ENCODE measurements at regions not wholly inside any gene's neighbourhood (a gene's known extent, or its start where the extent isn't known, plus 50 kb on each side); places are given as distances from the start of the nearest gene placed in this dataset.

DNA sequence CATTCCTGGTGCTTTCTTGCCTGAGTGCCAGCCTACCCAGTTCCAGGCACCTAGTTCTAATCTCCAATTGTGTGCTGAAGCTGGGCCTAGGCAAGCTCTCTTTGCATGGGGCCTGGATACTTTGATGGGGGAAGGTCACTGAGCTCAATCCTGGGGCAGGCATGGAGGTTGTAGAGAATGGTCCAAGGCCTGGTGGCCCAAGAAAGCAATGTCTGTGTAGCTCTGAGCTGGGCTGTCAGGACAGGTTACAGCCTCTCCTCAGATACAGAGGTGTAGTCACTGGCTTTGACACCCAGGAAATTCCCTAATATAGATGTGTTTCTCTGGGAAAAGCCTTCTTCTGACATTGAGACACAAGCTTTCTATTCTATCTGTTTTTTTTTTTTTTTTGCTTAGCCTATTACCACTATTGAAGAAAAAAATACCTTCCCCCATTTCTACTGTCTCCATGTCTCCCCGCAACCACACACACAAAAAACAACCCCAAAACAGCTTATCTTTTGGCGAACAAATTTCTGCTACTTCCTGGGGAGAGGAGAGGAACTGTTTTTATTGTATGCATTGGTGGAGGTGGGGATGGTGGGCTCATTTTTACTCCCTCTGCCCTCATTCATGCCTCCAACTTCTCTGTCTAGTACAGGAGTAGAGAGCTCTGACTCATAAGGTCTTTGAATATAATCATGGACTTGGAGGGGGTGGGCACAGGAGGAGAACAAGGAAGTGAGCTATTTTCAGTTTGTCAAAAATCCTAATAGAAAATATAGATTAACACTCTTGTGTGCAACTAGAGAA, 66.7 kb upstream of the DHX15 start:
- Histone ChIP-seq H3K36me3 (ENCODE audit: control insufficient read depth, insufficient read depth, low read length) (no peaks in the 10 kb centered on the region), H3K27ac (ENCODE audit: low read length) (no peak overlapping the region), H3K4me1 (ENCODE audit: control insufficient read depth, insufficient read depth, low read length) (no peaks in the 10 kb centered on the region), H3K27me3 (ENCODE audit: control insufficient read depth, insufficient read depth, low read length) (peaks cover 2% of the 10 kb centered on the region), H3K4me3 (ENCODE audit: low read length) (no peak overlapping the region), H3K9me3 (replicated peaks; ENCODE audit: control insufficient read depth, low read depth, low read length) (peaks cover 7% of the 10 kb centered on the region)
- WGBS (ENCODE audit: insufficient coverage), result no CpG with 5 or more reads among the region's 2 CpGs
- DNase-seq, result no peak

DNA sequence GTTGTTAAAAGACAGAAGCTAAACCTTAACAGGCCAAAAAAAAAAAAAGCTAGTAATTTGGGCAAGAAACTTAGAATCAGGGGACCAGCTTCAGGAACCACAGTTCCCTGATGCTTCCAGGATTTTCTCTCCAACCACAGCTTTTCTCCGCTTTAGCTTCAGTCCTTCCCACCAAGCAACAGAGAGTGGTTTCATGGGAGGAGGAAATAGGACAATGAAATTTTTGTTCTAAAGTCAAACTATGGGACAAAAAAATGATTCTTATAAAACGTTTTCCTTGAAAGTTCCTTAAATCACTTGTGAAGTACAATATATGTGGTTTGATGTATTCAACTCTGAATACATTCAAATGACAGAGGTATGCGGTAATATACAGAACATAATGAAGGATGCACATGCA, 71.0 kb upstream of the DHX15 start:
- no peak for DNase-seq
- Histone ChIP-seq H3K4me3 (ENCODE audit: low read length) (no peak overlapping the region), H3K36me3 (ENCODE audit: control insufficient read depth, insufficient read depth, low read length) (no peaks in the 10 kb centered on the region), H3K27ac (ENCODE audit: low read length) (no peak overlapping the region), H3K27me3 (ENCODE audit: control insufficient read depth, insufficient read depth, low read length) (no peaks in the 10 kb centered on the region), H3K9me3 (replicated peaks; ENCODE audit: control insufficient read depth, low read depth, low read length) (no peaks in the 10 kb centered on the region), H3K4me1 (ENCODE audit: control insufficient read depth, insufficient read depth, low read length) (peaks cover 19% of the 10 kb centered on the region)
- WGBS (ENCODE audit: insufficient coverage), result no CpG with 5 or more reads among the region's 3 CpGs

DNA sequence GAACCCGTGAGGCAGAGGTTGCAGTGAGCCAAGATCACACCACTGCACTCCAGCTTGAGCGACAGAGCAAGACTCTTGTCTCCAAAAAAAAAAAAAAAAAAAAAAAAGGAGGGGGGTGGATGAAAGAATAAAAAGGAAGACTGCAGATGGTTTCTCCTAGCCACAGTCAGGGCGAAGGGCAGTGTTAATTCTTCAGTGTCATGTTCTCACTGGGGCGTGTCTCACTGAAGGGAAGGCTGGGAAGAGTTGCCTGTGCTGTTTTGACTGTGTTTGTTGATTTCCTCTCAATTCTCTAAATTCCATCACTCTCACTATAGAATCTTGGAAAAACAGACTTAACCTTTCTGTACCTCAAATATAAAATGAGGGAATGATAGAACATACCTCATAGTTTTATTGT, 71.6 kb upstream of the DHX15 start:
- H3K27me3 ChIP-seq (ENCODE audit: control insufficient read depth, insufficient read depth, low read length), result no peaks in the 10 kb centered on the region
- H3K4me1 ChIP-seq (ENCODE audit: control insufficient read depth, insufficient read depth, low read length), result peaks cover 19% of the 10 kb centered on the region
- H3K4me3 ChIP-seq (ENCODE audit: low read length), result no peak overlapping the region
- no peaks in the 10 kb centered on the region for H3K36me3 ChIP-seq (ENCODE audit: control insufficient read depth, insufficient read depth, low read length)
- no peak overlapping the region for H3K27ac ChIP-seq (ENCODE audit: low read length)
- no peak for DNase-seq
- H3K9me3 ChIP-seq (replicated peaks; ENCODE audit: control insufficient read depth, low read depth, low read length), result no peaks in the 10 kb centered on the region
- no CpG with 5 or more reads among the region's 4 CpGs for WGBS (ENCODE audit: insufficient coverage)

DNA sequence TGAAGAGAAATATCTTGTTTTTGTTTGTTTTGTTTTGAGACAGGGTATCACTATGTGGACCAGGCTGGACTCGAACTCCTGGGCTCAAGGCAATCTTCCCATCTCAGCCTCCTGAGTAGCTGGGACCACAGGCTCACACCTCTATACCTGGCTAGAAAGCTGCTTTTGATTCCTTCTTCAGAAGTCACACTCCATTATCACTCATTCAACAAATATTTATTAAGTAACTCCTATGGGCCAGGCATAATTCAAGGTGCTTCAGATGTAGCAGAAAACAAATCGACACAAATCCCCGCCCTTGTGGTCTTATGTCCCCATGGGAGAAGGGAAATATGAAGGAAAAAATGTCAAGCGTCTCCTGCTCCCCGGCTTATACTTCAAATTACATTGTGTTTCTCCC, 72.6 kb upstream of the DHX15 start:
- Histone ChIP-seq H3K36me3 (ENCODE audit: control insufficient read depth, insufficient read depth, low read length) (no peaks in the 10 kb centered on the region), H3K27ac (ENCODE audit: low read length) (no peak overlapping the region), H3K27me3 (ENCODE audit: control insufficient read depth, insufficient read depth, low read length) (no peaks in the 10 kb centered on the region), H3K9me3 (replicated peaks; ENCODE audit: control insufficient read depth, low read depth, low read length) (no peaks in the 10 kb centered on the region), H3K4me1 (ENCODE audit: control insufficient read depth, insufficient read depth, low read length) (peaks cover 19% of the 10 kb centered on the region), H3K4me3 (ENCODE audit: low read length) (no peak overlapping the region)
- DNase-seq, result no peak
- 83% methylated on average over 1 of the region's 5 CpGs for WGBS (ENCODE audit: insufficient coverage)

DNA sequence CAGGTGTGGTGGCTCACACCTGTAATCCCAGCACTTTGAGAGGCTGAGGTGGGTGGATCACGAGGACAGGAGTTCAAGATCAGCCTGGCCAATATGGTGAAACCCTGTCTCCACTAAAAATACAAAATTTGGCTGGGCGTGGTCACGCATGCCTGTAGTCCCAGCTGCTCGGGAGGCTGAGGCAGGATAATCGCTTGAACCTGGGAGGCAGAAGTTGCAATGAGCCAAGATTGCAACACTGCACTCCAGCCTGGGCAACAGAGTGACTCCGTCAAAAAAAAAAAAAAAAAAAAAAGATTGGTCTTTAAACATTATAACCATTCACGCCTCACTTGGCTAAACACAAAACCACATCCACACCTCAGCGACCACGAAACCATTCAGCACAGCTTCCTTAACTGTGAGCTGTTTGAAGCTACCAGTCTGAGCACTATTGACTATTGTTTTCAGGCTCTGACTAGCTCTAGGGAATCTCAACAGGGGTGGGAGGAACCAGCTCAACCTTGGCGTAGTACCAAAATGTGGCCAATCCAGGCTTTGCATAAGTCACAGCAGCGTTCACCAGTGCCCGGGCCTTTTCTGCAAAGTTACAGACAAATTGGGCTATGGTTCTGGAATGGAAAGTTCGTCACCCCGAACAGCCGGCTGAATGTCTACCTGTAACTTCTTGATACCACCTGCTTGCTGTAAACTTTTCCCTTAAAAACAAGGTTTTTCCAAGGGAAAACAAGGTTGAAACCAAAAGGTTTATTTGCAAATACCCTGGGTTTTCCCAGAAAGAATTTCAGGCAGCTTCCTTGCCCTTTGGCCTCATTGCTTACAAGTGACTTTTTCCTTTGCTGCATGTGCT, 73.6 kb upstream of the DHX15 start:
- Histone ChIP-seq H3K27me3 (ENCODE audit: control insufficient read depth, insufficient read depth, low read length) (no peaks in the 10 kb centered on the region), H3K27ac (ENCODE audit: low read length) (peak overlapping the region; percentile 49), H3K4me1 (ENCODE audit: control insufficient read depth, insufficient read depth, low read length) (peaks cover 19% of the 10 kb centered on the region), H3K36me3 (ENCODE audit: control insufficient read depth, insufficient read depth, low read length) (no peaks in the 10 kb centered on the region), H3K4me3 (ENCODE audit: low read length) (no peak overlapping the region), H3K9me3 (replicated peaks; ENCODE audit: control insufficient read depth, low read depth, low read length) (no peaks in the 10 kb centered on the region)
- DNase-seq, result peak; percentile 45
- 57% methylated on average over 3 of the region's 15 CpGs for WGBS (ENCODE audit: insufficient coverage)

DNA sequence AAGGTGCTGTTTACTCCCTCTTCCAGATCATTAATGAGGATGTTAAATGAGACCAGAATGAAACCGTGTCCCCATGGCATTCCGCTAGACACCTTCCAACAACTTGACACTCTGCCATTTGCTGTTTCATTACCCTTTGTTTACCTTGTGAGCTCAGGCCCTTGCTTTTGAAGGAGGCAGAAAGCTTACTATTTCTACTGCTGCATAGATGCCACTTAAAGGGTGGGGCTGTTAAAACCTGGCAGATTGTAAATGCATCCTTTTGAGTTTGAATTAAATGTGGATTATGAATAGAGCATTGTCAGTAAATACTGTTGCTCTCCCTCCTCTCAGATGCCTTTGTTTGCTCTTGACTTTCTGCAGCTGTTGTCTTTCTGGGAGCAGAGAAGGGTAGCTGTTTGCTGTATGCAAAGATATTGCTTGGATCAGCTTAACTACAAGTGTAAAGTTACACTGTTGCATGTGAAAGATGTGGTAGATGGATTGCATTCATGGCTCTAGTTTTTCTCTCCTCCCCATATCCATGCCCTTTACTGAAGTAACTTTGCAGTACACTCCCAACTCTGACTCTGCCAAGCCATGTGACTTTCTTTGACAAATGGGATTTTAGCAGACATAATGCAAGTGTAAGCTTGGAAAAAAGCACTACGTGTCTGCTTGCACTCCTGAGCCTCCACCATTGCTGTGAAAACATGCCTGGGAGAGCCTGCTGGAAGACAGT, 75.0 kb upstream of the DHX15 start:
- Histone ChIP-seq H3K4me3 (ENCODE audit: low read length) (no peak overlapping the region), H3K4me1 (ENCODE audit: control insufficient read depth, insufficient read depth, low read length) (peaks cover 19% of the 10 kb centered on the region), H3K27ac (ENCODE audit: low read length) (peak overlapping the region; percentile 76), H3K27me3 (ENCODE audit: control insufficient read depth, insufficient read depth, low read length) (no peaks in the 10 kb centered on the region), H3K36me3 (ENCODE audit: control insufficient read depth, insufficient read depth, low read length) (no peaks in the 10 kb centered on the region), H3K9me3 (replicated peaks; ENCODE audit: control insufficient read depth, low read depth, low read length) (no peaks in the 10 kb centered on the region)
- DNase-seq, result peak; percentile 77
- 0% methylated on average over 1 of the region's 3 CpGs for WGBS (ENCODE audit: insufficient coverage)

DNA sequence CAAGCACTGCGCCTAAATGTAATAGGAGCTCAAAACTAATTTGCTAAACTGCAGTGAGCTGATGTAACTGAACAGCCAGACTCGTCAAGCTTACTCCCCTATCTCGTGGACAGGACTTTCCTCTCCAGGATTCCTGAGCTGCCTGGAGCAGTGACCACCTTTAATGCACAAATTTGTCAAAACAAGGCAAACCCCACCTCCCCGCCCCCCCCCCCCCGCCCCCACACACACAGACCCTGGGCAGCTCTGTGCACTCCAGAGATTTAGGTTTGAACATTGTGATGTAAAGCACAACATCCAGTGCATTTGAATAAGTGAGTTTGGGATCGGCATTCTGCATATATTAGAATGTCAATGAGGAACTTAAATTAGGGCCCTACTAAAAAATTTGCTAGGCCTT, 77.7 kb upstream of the DHX15 start:
- H3K27me3 ChIP-seq (ENCODE audit: control insufficient read depth, insufficient read depth, low read length), result no peaks in the 10 kb centered on the region
- 33% methylated on average over 1 of the region's 6 CpGs for WGBS (ENCODE audit: insufficient coverage)

DNA sequence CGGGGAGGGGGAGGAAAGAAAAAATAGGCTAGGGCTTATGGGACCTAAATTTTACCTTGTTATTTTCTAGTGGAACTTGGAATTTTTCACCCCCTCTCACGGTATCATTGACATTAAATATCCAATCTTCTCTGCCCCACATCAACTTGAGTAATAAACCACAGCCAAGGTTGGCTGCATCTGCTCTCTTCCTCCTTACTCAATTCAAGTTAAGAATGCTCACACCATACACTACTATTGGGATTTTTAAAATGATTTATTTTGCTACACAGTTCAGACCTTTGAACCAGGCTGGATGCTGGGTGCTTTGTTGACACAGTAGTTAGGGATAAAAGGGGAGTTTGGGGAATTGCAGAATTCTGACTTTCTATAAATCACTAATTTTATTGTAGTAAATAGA, 78.2 kb upstream of the DHX15 start:
- Histone ChIP-seq H3K27ac (ENCODE audit: low read length) (no peak overlapping the region), H3K4me1 (ENCODE audit: control insufficient read depth, insufficient read depth, low read length) (peaks cover 21% of the 10 kb centered on the region), H3K4me3 (ENCODE audit: low read length) (no peak overlapping the region), H3K36me3 (ENCODE audit: control insufficient read depth, insufficient read depth, low read length) (no peaks in the 10 kb centered on the region), H3K9me3 (replicated peaks; ENCODE audit: control insufficient read depth, low read depth, low read length) (no peaks in the 10 kb centered on the region), H3K27me3 (ENCODE audit: control insufficient read depth, insufficient read depth, low read length) (no peaks in the 10 kb centered on the region)
- WGBS (ENCODE audit: insufficient coverage), result no CpG with 5 or more reads among the region's 2 CpGs
- DNase-seq, result no peak

More for the DNA sequence above, 77.7 kb upstream of the DHX15 start:
- peaks cover 21% of the 10 kb centered on the region for H3K4me1 ChIP-seq (ENCODE audit: control insufficient read depth, insufficient read depth, low read length)
- no peak overlapping the region for H3K27ac ChIP-seq (ENCODE audit: low read length)
- DNase-seq, result no peak
- no peaks in the 10 kb centered on the region for H3K36me3 ChIP-seq (ENCODE audit: control insufficient read depth, insufficient read depth, low read length)
- H3K9me3 ChIP-seq (replicated peaks; ENCODE audit: control insufficient read depth, low read depth, low read length), result no peaks in the 10 kb centered on the region
- no peak overlapping the region for H3K4me3 ChIP-seq (ENCODE audit: low read length)

DNA sequence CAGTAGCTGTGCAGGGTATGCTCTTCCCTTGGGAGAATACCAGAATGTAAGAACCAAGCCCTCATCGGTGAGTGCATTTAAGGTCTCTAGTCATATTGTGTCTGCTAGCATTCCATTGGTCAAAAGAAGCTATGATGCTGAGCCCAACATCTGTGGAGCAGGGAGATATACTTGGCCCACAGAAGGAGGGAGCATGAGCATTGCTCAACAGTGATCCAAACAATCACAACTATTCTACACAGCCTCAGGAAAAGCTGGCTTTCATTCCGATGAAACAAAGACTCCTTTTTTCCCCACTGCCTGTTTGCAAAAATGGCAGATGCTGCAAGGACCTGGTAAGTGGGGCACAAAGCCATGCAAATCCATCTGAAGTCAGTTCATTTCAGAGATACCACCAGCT, 80.6 kb upstream of the DHX15 start:
- WGBS (ENCODE audit: insufficient coverage), result 82% methylated on average over 2 of the region's 2 CpGs
- peak; percentile 60 for DNase-seq

DNA sequence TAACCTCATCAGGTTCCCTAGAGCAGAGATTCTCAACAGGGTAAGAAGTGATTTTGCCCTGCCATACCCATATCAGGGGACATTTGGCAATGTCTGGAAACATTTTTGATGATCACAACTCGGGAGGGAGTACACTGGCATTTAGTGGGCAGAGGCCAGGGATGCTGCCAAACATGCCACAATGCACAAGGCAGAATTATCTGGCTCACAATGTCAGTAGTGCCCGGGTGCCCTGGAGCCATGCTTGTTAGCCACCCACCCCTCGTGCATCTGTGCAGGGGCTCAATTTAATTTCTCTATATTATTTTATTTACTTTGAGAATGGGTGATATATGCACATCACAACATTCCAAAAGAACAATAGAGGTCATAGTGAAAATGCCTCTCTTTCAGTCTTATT, 82.0 kb upstream of the DHX15 start:
- H3K27me3 ChIP-seq (ENCODE audit: control insufficient read depth, insufficient read depth, low read length), result no peaks in the 10 kb centered on the region
- H3K9me3 ChIP-seq (replicated peaks; ENCODE audit: control insufficient read depth, low read depth, low read length), result no peaks in the 10 kb centered on the region
- DNase-seq, result no peak
- H3K4me3 ChIP-seq (ENCODE audit: low read length), result no peak overlapping the region
- no peaks in the 10 kb centered on the region for H3K36me3 ChIP-seq (ENCODE audit: control insufficient read depth, insufficient read depth, low read length)
- peaks cover 2% of the 10 kb centered on the region for H3K4me1 ChIP-seq (ENCODE audit: control insufficient read depth, insufficient read depth, low read length)
- no peak overlapping the region for H3K27ac ChIP-seq (ENCODE audit: low read length)
- WGBS (ENCODE audit: insufficient coverage), result 80% methylated on average over 1 of the region's 3 CpGs

More for the DNA sequence above, 80.6 kb upstream of the DHX15 start:
- Histone ChIP-seq H3K4me1 (ENCODE audit: control insufficient read depth, insufficient read depth, low read length) (peaks cover 3% of the 10 kb centered on the region), H3K9me3 (replicated peaks; ENCODE audit: control insufficient read depth, low read depth, low read length) (no peaks in the 10 kb centered on the region), H3K27me3 (ENCODE audit: control insufficient read depth, insufficient read depth, low read length) (no peaks in the 10 kb centered on the region), H3K27ac (ENCODE audit: low read length) (no peak overlapping the region), H3K36me3 (ENCODE audit: control insufficient read depth, insufficient read depth, low read length) (no peaks in the 10 kb centered on the region), H3K4me3 (ENCODE audit: low read length) (no peak overlapping the region)
